SU-DHL-6 (cell line): ENCODE measurements at regions not wholly inside any gene's neighbourhood (a gene's known extent, or its start where the extent isn't known, plus 50 kb on each side); places are given as distances from the start of the nearest gene placed in this dataset.

ENCODE experiments used
- H2AFZ ChIP-seq: fragments of 200-600 bp; sonication (generic); 2 replicates; pipeline ENCODE4 v1.6.1; 2014; ENCODE audit warnings: low read depth, mild to moderate bottlenecking, moderate library complexity, mixed read lengths, antibody characterized with exemption, low read length; ENCODE audit not compliant: severe bottlenecking
- H3F3A ChIP-seq: fragments of 200-600 bp; shearing (Covaris generic); 2 replicates; pipeline ENCODE4 v1.6.0; 2016; ENCODE audit warnings: antibody characterized with exemption, mild to moderate bottlenecking; ENCODE audit not compliant: insufficient read depth
- H3K27ac ChIP-seq: fragments of 200-600 bp; sonication (generic); 2 replicates; pipeline ENCODE4 v1.5.1; 2016; ENCODE audit warnings: low read depth, mild to moderate bottlenecking, low read length, moderate library complexity, mixed read lengths
- H3K27me3 ChIP-seq: fragments of 200-600 bp; sonication (generic), shearing (Covaris generic); 2 replicates; pipeline ENCODE4 v1.6.0; 2014; ENCODE audit warnings: mild to moderate bottlenecking, low read length
- H3K36me3 ChIP-seq: fragments of 200-600 bp; sonication (generic); 2 replicates; pipeline ENCODE4 v1.6.1; 2014; ENCODE audit warnings: mild to moderate bottlenecking, low read length, mixed read lengths
- H3K4me2 ChIP-seq: fragments of 300-600, 200-600 bp; shearing (Covaris generic), sonication (generic); 2 replicates; pipeline ENCODE4 v1.6.0; 2014; ENCODE audit warnings: low read length, low read depth, mild to moderate bottlenecking; ENCODE audit not compliant: poor library complexity, severe bottlenecking
- H3K4me3 ChIP-seq: fragments of 200-600 bp; sonication (generic); 2 replicates; pipeline ENCODE4 v1.5.1; 2014; ENCODE audit warnings: antibody characterized with exemption, low read length, mild to moderate bottlenecking, mixed read lengths; ENCODE audit not compliant: insufficient read depth, poor library complexity, severe bottlenecking
- H3K79me2 ChIP-seq: fragments of 200-600 bp; sonication (generic); 2 replicates; pipeline ENCODE4 v1.6.1; 2014; ENCODE audit warnings: mild to moderate bottlenecking, low read length, moderate library complexity; ENCODE audit not compliant: insufficient read depth
- H3K9ac ChIP-seq: fragments of 200-600 bp; sonication (generic); 2 replicates; pipeline ENCODE4 v1.7.0; 2014; ENCODE audit warnings: mild to moderate bottlenecking, low read length
- H3K9me2 ChIP-seq: fragments of 200-600 bp; sonication (generic); replicated peaks from 2 replicates; pipeline ENCODE4 v1.6.1; 2014; ENCODE audit warnings: low read length; ENCODE audit not compliant: insufficient read depth
- H3K9me3 ChIP-seq: fragments of 200-600 bp; sonication (generic); 2 replicates; pipeline ENCODE4 v1.6.1; 2014; ENCODE audit warnings: low read length, mixed read lengths; ENCODE audit not compliant: insufficient read depth
- H4K20me1 ChIP-seq: fragments of 200-600 bp; sonication (generic); 2 replicates; pipeline ENCODE4 v1.6.1; 2014; ENCODE audit warnings: low read depth, mild to moderate bottlenecking, antibody characterized with exemption, low read length, moderate library complexity, mixed read lengths
- EZH2phosphoT487 ChIP-seq: fragments of 200-600 bp; sonication (generic), shearing (Covaris generic); conservative IDR thresholded peaks from 2 replicates; pipeline ENCODE4 v1.6.1; 2018; ENCODE audit warnings: mild to moderate bottlenecking, antibody characterized with exemption, low read length, moderate library complexity, mixed read lengths
- TF ChIP-seq, protein P1 (sequence below): fragments of 200-600 bp; sonication (generic); IDR thresholded peaks from one replicate; pipeline ENCODE4 v1.5.1; 2017; ENCODE audit warnings: antibody characterized with exemption, mild to moderate bottlenecking, low read length, moderate library complexity; ENCODE audit not compliant: insufficient read depth, poor library complexity, severe bottlenecking

DNA sequence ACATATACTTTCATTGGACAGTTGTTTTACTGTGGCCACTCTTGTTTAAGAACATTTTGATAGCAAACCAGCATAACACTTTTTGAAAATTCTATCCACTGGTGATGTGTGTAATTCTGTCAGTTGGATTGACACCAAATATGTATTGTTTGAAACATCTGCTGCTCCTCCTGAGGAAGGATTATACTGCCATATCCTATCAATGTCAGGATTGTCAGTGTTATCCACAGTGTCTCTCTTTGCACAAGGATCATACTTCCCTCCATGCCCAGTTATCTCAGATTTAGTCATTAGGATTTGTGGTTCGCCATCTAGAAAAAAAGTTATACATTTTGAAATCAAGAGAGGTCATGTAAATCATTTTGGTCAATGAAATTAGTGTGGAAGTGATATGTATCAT is 1859.6 kb downstream of the C4orf33 start:
- no peak overlapping the region for H3K4me2 ChIP-seq
- no peaks in the 10 kb centered on the region for H4K20me1 ChIP-seq

DNA sequence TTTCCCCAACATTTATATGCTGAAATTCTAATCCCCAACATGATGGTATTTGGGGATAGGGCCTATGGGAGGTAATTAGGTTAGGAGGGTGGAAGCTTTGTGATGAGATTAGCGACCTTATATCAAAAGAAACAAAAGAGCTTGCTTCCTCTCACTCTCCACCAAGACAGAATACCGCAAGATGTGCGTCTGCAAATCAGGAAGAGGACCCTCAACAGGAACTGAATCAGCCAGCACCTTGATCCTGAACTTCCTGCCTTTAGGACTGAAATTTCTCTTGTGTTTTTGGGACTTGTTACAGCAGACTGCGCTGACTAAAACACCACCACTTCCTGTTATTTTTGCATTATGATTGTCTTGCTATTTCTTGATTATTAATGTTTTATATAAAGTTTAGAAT is 1889.4 kb downstream of the C4orf33 start:
- H3K9me3 ChIP-seq = no peaks in the 10 kb centered on the region
- H2AFZ ChIP-seq = no peak overlapping the region
- no peak overlapping the region for H3K9ac ChIP-seq
- TF ChIP-seq EZH2phosphoT487 = no peak
- TF ChIP-seq, protein P1, sequence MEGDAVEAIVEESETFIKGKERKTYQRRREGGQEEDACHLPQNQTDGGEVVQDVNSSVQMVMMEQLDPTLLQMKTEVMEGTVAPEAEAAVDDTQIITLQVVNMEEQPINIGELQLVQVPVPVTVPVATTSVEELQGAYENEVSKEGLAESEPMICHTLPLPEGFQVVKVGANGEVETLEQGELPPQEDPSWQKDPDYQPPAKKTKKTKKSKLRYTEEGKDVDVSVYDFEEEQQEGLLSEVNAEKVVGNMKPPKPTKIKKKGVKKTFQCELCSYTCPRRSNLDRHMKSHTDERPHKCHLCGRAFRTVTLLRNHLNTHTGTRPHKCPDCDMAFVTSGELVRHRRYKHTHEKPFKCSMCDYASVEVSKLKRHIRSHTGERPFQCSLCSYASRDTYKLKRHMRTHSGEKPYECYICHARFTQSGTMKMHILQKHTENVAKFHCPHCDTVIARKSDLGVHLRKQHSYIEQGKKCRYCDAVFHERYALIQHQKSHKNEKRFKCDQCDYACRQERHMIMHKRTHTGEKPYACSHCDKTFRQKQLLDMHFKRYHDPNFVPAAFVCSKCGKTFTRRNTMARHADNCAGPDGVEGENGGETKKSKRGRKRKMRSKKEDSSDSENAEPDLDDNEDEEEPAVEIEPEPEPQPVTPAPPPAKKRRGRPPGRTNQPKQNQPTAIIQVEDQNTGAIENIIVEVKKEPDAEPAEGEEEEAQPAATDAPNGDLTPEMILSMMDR = no peak
- no peak overlapping the region for H3K4me3 ChIP-seq
- H3K27ac ChIP-seq = no peak overlapping the region
- H3F3A ChIP-seq = no peaks in the 10 kb centered on the region
- no peaks in the 10 kb centered on the region for H3K79me2 ChIP-seq
- H3K27me3 ChIP-seq = no peaks in the 10 kb centered on the region
- H4K20me1 ChIP-seq = no peaks in the 10 kb centered on the region
- no peaks in the 10 kb centered on the region for H3K36me3 ChIP-seq
- no peaks in the 10 kb centered on the region for H3K9me2 ChIP-seq
- H3K4me2 ChIP-seq = no peak overlapping the region

More for the DNA sequence above, 1859.6 kb downstream of the C4orf33 start:
- Histone ChIP-seq H3K4me3 (no peak overlapping the region), H3F3A (no peaks in the 10 kb centered on the region), H2AFZ (no peak overlapping the region), H3K27me3 (no peaks in the 10 kb centered on the region), H3K9me3 (no peaks in the 10 kb centered on the region), H3K36me3 (no peaks in the 10 kb centered on the region), H3K79me2 (no peaks in the 10 kb centered on the region), H3K9me2 (no peaks in the 10 kb centered on the region), H3K9ac (no peak overlapping the region), H3K27ac (no peak overlapping the region)
- TF ChIP-seq, protein P1 = no peak
- TF ChIP-seq EZH2phosphoT487 = no peak

DNA sequence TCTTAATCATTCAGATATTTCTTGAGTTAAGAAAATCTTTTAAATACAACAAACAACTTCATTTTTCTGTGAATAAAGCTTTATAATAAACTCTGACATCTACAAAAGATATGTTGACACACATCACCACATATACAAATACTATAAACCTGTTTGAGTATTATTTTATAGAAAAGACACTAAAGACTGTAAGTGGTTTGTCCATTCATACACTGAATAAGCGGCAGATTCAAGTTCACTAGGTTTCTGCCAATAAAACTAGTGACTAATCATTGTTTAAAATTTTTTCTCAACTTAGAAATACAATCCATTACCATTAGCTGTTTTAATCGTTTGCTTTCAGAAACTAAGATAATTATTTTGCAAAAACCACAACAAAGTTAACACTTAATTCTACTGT is 1900.0 kb downstream of the C4orf33 start:
- Histone ChIP-seq H3K27me3 (no peaks in the 10 kb centered on the region), H3F3A (no peaks in the 10 kb centered on the region), H3K27ac (no peak overlapping the region), H2AFZ (no peak overlapping the region), H3K36me3 (no peaks in the 10 kb centered on the region), H3K79me2 (no peaks in the 10 kb centered on the region), H4K20me1 (no peaks in the 10 kb centered on the region), H3K9ac (no peak overlapping the region), H3K4me2 (no peak overlapping the region), H3K4me3 (no peak overlapping the region), H3K9me2 (no peaks in the 10 kb centered on the region), H3K9me3 (no peaks in the 10 kb centered on the region; the same call in 1 of the 2 replicates)
- TF ChIP-seq EZH2phosphoT487 = no peak
- TF ChIP-seq, protein P1 = no peak

DNA sequence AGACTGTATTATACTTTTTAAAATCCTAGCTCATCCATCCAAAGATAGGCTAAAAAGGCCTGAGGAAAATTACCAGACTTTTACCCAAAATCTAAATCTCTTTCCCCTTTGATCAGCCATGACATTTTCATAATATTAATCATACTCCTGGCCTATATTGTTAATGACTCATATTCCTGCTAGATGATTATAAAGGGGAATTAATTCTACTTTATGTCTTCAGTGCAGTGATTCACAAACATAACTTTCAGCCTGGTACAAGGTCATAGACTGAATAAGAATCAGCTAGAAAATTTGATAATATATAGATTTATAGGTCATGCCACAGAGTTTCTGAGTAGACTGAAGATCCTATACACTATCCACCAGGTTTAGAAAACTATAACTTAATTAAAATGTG is 1905.4 kb downstream of the C4orf33 start:
- Histone ChIP-seq H3K36me3 (no peaks in the 10 kb centered on the region), H3K9ac (no peak overlapping the region), H3K79me2 (no peaks in the 10 kb centered on the region), H3K9me2 (no peaks in the 10 kb centered on the region), H3K4me3 (no peak overlapping the region), H3K27me3 (no peaks in the 10 kb centered on the region), H2AFZ (no peak overlapping the region), H4K20me1 (no peaks in the 10 kb centered on the region), H3K4me2 (no peak overlapping the region), H3K9me3 (no peaks in the 10 kb centered on the region; the same call in 1 of the 2 replicates), H3F3A (no peaks in the 10 kb centered on the region), H3K27ac (no peak overlapping the region)
- TF ChIP-seq, protein P1 = no peak
- TF ChIP-seq EZH2phosphoT487 = no peak
